Left renal pelvis (tissue), 4 donors: ENCODE measurements at regions not wholly inside any gene's neighbourhood (a gene's known extent, or its start where the extent isn't known, plus 50 kb on each side); places are given as distances from the start of the nearest gene placed in this dataset.
"Not testable (repeated sequence)": the region's sequence is repeated elsewhere in the genome, so short reads cannot be mapped to it uniquely, and the experiment has no call there.

Experiments used
- DNase-seq, 4 donors: peaks; one replicate each; pipeline ENCODE4 v3.0.0-alpha.2; 2013; ENCODE audit warnings: low read depth in 4 of 4, low spot score in 3 of 4

- DNase-seq: no peak
Observed at GRCh38 chr2:189231719-189232323, 52.3 kb upstream of the COL5A2 start.

DNA sequence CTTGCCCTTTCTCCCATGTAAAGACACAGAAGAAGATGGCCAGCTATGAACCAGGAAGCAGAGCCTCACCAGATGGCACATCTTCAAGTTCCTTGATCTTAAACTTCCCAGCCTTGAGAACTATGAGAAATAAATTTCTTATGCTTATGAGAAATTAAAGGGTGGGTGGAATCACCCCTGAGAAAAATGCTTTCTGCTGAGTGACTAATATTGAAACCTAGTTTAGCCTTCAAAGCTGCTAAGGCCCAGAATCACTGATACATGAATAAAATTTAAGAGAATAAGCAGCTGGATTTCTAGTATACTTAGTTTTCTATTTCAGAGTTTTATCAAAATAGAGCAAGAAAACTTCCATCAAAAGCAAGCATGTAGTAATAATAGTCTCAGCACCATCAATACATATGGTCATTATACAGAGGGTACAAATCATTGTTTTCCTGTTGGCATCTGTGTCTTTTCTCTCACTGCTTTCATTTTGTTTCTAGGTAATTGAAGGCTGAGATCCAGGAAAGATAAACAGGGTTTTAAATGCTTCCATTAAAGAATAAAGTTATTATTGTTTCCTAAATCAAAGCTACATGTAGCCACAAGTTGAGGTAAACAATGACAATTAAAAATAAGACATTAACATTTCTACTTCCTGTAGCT, 53.3 kb upstream of the COL5A2 start:
- DNase-seq: no peak

DNA sequence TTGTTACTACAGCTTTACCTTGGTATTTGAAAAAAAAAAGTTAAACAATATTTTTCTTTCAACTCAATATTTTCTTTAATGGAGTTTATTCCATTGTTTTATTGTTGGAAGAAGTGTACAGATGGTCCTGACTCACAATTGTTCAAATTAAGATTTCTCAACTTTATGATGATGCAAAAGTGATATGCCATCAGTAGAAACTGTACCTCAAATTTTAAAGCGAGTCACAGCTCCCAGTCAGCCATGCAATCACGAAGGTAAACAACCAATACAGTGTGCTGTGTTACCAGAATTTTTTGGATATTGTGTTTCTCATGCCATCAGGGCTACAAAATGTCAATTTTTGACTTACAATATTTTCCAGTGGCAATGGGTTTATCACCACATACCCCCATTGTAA, 54.0 kb upstream of the COL5A2 start:
- DNase-seq: no peak

- no peak for DNase-seq
Observed at GRCh38 chr2:189234991-189235390, 55.4 kb upstream of the COL5A2 start.

GRCh38 chr2:189236066-189236465, 56.5 kb upstream of the COL5A2 start:
- DNase-seq: no peak

GRCh38 chr2:189238903-189239302, 59.3 kb upstream of the COL5A2 start:
- DNase-seq: no peak

- not testable (repeated sequence) for DNase-seq
Observed at GRCh38 chr2:189243843-189244242, 64.3 kb upstream of the COL5A2 start.

- DNase-seq: no peak
Observed at GRCh38 chr2:189247276-189247675, 67.7 kb upstream of the COL5A2 start.

GRCh38 chr2:189248141-189248540, 68.6 kb upstream of the COL5A2 start:
- no peak for DNase-seq

DNA sequence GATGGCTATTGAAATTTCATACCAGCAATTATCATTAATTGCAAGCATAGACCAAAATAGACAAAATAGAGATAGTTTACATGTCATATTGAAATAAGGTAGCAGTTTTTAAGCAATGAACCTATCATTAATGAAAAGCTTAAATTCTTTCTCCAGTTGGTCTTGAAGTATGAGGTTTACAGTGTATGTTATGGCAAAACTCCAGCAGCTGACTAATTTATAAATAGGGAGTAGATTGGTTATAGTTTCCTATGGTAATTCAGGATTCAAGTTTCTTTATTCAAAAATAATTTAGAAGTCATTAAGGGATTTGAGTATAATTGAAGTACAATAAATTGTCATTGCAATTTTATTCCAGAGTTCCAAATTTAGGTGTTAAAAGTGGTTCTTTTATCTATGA, 69.6 kb upstream of the COL5A2 start:
- no peak for DNase-seq

GRCh38 chr2:189249901-189250300, 70.3 kb upstream of the COL5A2 start:
- DNase-seq: no peak

DNA sequence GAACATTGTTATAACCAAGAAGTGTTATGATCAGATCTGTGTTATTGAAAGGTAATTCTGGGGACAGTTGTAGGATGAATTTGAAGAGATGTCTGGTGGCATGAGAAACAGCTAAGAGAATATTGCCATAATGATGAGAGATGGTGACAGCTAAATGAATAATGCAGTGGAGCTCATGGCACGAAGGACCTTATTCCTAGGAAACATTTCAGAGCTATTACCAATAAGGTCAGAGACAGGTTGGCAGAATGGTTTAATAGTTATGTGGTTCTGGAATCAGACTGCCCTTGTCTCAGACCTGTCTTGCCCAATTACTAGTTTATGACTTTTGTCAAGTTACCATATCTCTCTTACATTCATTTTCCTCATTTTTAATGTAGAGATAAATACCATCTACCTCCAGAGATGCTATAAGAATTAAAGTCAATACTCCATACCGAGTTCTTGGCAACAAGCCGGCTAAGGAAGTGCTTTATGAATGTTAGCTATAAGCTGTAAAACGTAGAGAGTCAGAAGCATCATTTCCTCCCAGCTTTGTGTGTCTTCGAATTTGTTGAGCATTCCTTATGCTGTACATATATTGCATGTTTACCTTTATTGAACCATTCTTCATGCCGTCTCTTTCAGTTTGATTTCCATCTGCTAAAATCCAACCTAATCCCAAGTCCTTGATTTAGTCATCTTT, 73.6 kb upstream of the COL5A2 start:
- DNase-seq: no peak

- no peak for DNase-seq
Observed at GRCh38 chr2:189253836-189254235, 74.3 kb upstream of the COL5A2 start.

DNA sequence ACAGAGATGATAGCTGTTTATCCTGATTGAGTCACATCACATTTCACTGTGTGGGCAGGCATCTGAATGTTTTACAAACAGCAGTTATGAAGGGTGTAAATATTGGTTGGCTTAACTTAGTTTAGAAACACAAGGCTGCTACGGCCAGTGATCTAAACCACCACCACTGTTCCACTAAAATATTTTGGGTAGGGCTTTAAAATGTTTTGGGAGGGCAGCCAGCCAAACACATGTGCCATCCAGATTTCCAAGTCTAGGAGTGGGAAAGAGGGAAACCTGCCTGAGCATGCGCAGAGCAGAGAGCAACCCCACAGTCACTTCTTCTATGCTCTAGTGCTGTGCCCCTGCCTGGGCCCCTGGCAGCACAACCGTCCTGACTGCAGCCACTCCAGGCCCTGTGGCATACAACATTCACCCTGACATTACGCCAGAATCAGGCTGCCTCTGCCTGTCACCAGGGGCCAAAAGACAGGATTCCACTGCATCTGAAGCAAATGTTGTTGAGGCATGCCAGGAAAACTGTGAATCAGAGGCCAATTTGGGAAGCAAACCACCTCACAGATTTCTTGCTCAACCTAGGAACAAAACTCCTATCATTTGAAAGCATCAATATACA, 74.8 kb upstream of the COL5A2 start:
- no peak for DNase-seq

DNA sequence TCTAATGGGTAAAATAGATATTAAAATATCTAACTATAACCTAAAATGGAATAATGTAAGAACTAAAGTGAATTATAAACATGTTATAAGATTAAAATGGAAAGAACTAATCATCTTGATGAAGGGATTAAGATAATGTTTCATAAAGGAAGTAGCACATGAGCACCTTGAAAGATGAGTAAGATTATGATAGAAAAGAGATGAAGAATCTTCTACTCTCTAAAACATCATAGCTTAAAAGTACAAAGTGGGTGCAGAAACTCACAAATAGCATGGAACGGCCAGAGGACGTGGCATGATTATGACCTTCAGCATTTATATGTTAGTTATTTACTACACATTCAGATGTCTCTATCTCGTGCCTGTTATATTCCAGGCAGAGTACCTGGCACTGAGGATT, 76.2 kb upstream of the COL5A2 start:
- no peak for DNase-seq

DNA sequence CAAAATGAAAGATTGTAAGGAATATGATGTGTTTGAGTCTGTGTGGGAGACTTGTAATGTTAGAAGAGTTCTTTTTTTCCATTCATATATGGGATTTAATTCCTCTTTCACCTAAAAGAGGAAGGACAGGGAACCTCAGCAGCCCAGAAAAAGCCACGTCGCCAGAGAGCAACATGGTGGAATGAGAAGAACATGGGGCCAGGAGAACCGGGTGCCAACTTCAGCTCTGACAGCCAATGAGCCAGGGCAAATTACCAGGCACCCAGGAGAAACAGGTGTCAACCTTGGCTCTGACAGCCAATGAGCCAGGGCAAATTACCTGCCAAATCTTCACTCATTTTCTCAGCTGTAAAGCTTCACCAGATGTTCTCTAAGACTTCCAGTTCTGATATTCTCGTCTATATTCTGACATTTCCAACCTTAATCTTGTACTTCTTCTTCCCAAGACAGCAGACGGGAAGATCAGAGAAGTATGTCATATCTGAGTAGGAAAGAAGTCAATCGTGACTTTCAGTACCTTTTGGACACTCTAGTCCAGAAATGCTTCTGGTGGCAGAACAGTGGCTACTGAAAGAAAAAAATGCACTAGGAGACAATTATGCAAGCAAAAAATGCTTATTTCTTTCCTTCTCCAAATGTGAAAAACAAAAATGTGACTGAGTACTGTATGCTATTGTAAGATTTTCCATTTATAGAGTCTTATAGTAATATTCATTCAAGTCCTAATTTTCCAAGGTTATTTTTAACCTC, 79.2 kb upstream of the COL5A2 start:
- DNase-seq: no peak

DNA sequence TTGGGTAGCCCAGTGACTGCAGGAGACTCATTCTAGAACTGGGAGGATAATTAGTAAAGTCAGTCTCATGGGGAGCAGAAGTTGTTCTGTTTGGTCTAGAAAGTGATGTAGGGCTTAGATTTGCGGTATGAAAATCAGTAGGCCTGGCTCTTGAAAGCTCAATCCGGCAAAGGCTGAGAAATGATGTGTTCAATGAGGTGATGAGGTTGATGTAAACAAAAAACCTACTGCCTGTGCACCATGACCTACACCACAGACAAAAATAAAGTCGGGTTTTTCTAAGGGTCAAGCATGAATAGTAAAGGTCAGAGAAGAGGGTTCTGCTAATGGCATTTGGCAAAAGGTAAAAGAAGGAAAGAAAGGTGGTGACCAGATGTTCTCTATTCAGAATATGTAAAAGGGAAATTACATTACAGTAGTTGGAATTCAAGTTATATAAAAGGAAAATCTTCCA, 80.8 kb upstream of the COL5A2 start:
- DNase-seq: no peak

DNA sequence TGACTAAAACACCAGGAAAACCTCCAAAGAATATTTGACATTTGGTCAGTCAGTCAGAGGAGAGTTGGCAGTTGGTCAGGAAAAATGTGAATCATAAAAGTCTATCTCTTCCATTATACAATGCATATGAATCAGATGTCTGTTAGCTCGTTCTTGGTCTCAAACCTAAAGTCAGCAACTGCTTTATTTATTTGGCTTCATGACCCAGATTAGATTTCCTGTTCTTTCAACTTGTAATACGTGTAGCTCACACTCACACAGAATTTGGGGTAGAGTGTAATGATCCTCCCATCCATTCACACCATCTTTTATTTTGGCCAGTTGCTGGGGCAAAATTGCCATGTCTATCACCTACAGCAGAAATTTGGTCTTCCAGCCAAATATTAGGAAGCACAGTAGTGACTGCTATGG, 81.9 kb upstream of the COL5A2 start:
- no peak for DNase-seq

GRCh38 chr2:189261916-189262315, 82.4 kb upstream of the COL5A2 start:
- no peak for DNase-seq

GRCh38 chr2:189265696-189266320, 86.2 kb upstream of the COL5A2 start:
- no peak for DNase-seq

DNA sequence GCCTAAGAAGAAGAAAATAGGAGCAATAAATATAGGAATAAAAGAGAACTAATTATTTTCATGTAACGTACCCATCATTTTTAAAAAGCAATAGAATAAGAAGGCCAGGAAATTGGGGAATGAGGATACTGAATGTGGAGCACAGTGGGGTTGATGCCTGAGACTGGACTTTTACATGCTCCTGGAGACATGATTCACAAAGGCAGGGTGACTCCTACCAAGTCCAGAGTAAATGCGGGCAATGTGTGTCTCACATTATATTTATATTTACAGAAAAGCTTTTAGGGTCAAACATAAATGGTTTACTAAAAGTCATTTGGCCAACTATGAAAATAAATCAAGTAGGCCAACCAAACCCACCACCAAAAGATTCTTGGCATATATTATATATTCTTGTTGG, 87.9 kb upstream of the COL5A2 start:
- no peak for DNase-seq
